ENCODE measurements at regions not wholly inside any gene's neighbourhood (a gene's known extent, or its start where the extent isn't known, plus 50 kb on each side); places are given as distances from the start of the nearest gene placed in this dataset.

DNA sequence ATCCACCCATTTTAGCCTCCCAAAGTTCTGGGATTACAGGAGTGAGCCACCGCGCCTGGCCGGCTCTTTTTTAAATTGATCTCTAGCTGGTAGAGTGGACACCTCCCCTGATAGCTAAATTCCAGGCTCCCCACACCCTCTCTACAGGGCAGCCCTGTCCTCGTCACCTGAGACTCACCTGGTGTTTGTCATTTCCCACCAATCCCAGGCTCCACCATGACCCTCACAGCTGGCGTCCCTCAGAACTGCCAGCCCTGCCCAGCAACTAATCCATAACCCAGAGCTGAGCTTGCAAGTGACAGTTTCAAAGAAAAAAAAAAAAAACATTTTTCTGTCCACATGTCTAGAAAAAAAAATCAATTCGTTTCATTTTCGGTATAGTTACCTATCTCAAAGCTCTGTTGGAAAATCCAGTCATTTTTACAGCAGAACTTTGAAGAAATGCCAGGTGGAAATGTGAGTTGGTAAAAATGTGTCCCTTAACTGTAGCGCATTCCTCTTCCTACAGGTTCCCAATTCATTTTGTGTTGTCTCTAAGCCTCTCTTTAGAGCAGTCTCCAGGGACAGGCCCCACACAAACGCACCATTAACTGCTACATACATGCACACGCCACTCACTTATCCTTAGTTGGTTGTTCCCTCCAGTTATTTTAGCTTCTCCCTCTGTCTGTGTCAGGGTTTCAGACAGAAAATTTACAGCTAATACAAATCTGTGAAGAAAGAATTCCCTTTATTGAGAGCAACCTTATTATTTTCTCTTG, 294.7 kb downstream of the FBXO15 start:
- no peak for ATAC-seq
- no peak for TF ChIP-seq ZNF70 (CRISPR knock-in tag; IDR thresholded peaks at IDR 0.05)
- TF ChIP-seq SNAI2 (CRISPR knock-in tag; IDR thresholded peaks at IDR 0.05) = no peak
- no peak for TF ChIP-seq PPARA (CRISPR knock-in tag; IDR thresholded peaks at IDR 0.05; ENCODE audit: borderline replicate concordance)
- TF ChIP-seq OSR1 (CRISPR knock-in tag; IDR thresholded peaks at IDR 0.05) = no peak
- TF ChIP-seq, protein P1, sequence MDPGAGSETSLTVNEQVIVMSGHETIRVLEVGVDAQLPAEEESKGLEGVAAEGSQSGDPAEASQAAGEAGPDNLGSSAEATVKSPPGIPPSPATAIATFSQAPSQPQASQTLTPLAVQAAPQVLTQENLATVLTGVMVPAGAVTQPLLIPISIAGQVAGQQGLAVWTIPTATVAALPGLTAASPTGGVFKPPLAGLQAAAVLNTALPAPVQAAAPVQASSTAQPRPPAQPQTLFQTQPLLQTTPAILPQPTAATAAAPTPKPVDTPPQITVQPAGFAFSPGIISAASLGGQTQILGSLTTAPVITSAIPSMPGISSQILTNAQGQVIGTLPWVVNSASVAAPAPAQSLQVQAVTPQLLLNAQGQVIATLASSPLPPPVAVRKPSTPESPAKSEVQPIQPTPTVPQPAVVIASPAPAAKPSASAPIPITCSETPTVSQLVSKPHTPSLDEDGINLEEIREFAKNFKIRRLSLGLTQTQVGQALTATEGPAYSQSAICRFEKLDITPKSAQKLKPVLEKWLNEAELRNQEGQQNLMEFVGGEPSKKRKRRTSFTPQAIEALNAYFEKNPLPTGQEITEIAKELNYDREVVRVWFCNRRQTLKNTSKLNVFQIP (CRISPR knock-in tag; IDR thresholded peaks at IDR 0.05; ENCODE audit: borderline replicate concordance, low read depth) = no peak
- TF ChIP-seq BACH2 (CRISPR knock-in tag; IDR thresholded peaks at IDR 0.05; ENCODE audit: borderline replicate concordance) = no peak
- TF ChIP-seq RARB (CRISPR knock-in tag; IDR thresholded peaks at IDR 0.05) = no peak
- TF ChIP-seq TCF4 (CRISPR knock-in tag; IDR thresholded peaks at IDR 0.05; ENCODE audit: borderline replicate concordance) = no peak
- TF ChIP-seq, protein P2, sequence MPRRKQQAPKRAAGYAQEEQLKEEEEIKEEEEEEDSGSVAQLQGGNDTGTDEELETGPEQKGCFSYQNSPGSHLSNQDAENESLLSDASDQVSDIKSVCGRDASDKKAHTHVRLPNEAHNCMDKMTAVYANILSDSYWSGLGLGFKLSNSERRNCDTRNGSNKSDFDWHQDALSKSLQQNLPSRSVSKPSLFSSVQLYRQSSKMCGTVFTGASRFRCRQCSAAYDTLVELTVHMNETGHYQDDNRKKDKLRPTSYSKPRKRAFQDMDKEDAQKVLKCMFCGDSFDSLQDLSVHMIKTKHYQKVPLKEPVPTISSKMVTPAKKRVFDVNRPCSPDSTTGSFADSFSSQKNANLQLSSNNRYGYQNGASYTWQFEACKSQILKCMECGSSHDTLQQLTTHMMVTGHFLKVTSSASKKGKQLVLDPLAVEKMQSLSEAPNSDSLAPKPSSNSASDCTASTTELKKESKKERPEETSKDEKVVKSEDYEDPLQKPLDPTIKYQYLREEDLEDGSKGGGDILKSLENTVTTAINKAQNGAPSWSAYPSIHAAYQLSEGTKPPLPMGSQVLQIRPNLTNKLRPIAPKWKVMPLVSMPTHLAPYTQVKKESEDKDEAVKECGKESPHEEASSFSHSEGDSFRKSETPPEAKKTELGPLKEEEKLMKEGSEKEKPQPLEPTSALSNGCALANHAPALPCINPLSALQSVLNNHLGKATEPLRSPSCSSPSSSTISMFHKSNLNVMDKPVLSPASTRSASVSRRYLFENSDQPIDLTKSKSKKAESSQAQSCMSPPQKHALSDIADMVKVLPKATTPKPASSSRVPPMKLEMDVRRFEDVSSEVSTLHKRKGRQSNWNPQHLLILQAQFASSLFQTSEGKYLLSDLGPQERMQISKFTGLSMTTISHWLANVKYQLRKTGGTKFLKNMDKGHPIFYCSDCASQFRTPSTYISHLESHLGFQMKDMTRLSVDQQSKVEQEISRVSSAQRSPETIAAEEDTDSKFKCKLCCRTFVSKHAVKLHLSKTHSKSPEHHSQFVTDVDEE (CRISPR knock-in tag; IDR thresholded peaks at IDR 0.05) = no peak
- TF ChIP-seq ARNTL (CRISPR knock-in tag; IDR thresholded peaks at IDR 0.05; ENCODE audit: borderline replicate concordance, low read depth) = no peak
- no peak for TF ChIP-seq GLIS3 (CRISPR knock-in tag; IDR thresholded peaks at IDR 0.05)
- TF ChIP-seq ZFP3 (CRISPR knock-in tag; IDR thresholded peaks at IDR 0.05) = no peak
- TF ChIP-seq TOX (CRISPR knock-in tag; IDR thresholded peaks at IDR 0.05; ENCODE audit: borderline replicate concordance) = no peak
- TF ChIP-seq ZNF565 (CRISPR knock-in tag; conservative IDR thresholded peaks at IDR 0.05; ENCODE audit: low read depth) = no peak
- no peak for TF ChIP-seq ISL1 (CRISPR knock-in tag; IDR thresholded peaks at IDR 0.05)
- no peak for TF ChIP-seq CSRNP3 (CRISPR knock-in tag; IDR thresholded peaks at IDR 0.05)
- no peak for TF ChIP-seq ZNF8 (CRISPR knock-in tag; IDR thresholded peaks at IDR 0.05)
- no peak for TF ChIP-seq CSDC2 (CRISPR knock-in tag; IDR thresholded peaks at IDR 0.05)
- TF ChIP-seq ESRRG (CRISPR knock-in tag; IDR thresholded peaks at IDR 0.05) = no peak
- no peak for TF ChIP-seq ZC3H10 (CRISPR knock-in tag; IDR thresholded peaks at IDR 0.05)

DNA sequence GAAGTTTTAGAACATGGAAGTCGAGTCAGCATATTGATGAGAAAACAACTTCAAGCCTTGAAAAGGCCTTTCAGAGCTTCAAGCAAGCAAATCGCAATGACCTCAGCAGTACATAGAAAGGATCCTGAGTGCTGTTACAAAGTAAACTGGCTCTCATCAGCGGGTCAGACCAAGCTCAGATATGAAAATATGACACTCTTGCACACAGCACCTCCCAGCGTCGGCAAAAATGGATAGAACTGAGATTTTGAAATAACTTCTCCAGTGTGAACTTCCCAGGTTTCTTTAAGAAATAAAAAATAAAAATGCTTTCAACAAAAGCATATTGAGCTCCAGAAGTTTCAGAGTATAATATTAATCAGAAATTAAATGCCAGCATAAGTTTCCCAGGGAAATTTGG, 296.9 kb downstream of the FBXO15 start:
- ATAC-seq = peak; percentile 68
- TF ChIP-seq PPARA (CRISPR knock-in tag; IDR thresholded peaks at IDR 0.05; ENCODE audit: borderline replicate concordance) (no peak), CSRNP3 (CRISPR knock-in tag; IDR thresholded peaks at IDR 0.05) (no peak), PATZ1 (CRISPR knock-in tag; IDR thresholded peaks at IDR 0.05; ENCODE audit: borderline replicate concordance) (no peak), TOX (CRISPR knock-in tag; IDR thresholded peaks at IDR 0.05; ENCODE audit: borderline replicate concordance) (no peak), ZFP30 (CRISPR knock-in tag; IDR thresholded peaks at IDR 0.05) (no peak), ZFP3 (CRISPR knock-in tag; IDR thresholded peaks at IDR 0.05) (no peak), ZNF565 (CRISPR knock-in tag; conservative IDR thresholded peaks at IDR 0.05; ENCODE audit: low read depth) (no peak), ZNF70 (CRISPR knock-in tag; IDR thresholded peaks at IDR 0.05) (no peak), ZC3H10 (CRISPR knock-in tag; IDR thresholded peaks at IDR 0.05) (no peak), ARNTL (CRISPR knock-in tag; IDR thresholded peaks at IDR 0.05; ENCODE audit: borderline replicate concordance, low read depth) (no peak), CSDC2 (CRISPR knock-in tag; IDR thresholded peaks at IDR 0.05) (no peak), SNAI2 (CRISPR knock-in tag; IDR thresholded peaks at IDR 0.05) (no peak), ZNF8 (CRISPR knock-in tag; IDR thresholded peaks at IDR 0.05) (no peak), ESRRG (CRISPR knock-in tag; IDR thresholded peaks at IDR 0.05) (no peak), OSR1 (CRISPR knock-in tag; IDR thresholded peaks at IDR 0.05) (no peak), ISL1 (CRISPR knock-in tag; IDR thresholded peaks at IDR 0.05) (no peak), TCF4 (CRISPR knock-in tag; IDR thresholded peaks at IDR 0.05; ENCODE audit: borderline replicate concordance) (no peak)
- TF ChIP-seq, protein P2 (CRISPR knock-in tag; IDR thresholded peaks at IDR 0.05) = no peak
- TF ChIP-seq, protein P3, sequence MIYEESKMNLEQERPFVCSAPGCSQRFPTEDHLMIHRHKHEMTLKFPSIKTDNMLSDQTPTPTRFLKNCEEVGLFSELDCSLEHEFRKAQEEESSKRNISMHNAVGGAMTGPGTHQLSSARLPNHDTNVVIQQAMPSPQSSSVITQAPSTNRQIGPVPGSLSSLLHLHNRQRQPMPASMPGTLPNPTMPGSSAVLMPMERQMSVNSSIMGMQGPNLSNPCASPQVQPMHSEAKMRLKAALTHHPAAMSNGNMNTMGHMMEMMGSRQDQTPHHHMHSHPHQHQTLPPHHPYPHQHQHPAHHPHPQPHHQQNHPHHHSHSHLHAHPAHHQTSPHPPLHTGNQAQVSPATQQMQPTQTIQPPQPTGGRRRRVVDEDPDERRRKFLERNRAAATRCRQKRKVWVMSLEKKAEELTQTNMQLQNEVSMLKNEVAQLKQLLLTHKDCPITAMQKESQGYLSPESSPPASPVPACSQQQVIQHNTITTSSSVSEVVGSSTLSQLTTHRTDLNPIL (CRISPR knock-in tag; IDR thresholded peaks at IDR 0.05; ENCODE audit: low read depth) = no peak
